VCaP (cell line): ENCODE measurements at regions not wholly inside any gene's neighbourhood (a gene's known extent, or its start where the extent isn't known, plus 50 kb on each side); places are given as distances from the start of the nearest gene placed in this dataset.
"Not testable (repeated sequence)": the region's sequence is repeated elsewhere in the genome, so short reads cannot be mapped to it uniquely, and the experiment has no call there.

Experiments
- H3K27ac ChIP-seq: fragments of 450-650 bp; 2 replicates; pipeline ENCODE4 v1.5.1; 2017
- CTCF ChIP-seq: fragments of 450-650 bp; conservative IDR thresholded peaks from 2 replicates; pipeline ENCODE4 v1.5.1; 2017; ENCODE audit warnings: mild to moderate bottlenecking, moderate library complexity

DNA sequence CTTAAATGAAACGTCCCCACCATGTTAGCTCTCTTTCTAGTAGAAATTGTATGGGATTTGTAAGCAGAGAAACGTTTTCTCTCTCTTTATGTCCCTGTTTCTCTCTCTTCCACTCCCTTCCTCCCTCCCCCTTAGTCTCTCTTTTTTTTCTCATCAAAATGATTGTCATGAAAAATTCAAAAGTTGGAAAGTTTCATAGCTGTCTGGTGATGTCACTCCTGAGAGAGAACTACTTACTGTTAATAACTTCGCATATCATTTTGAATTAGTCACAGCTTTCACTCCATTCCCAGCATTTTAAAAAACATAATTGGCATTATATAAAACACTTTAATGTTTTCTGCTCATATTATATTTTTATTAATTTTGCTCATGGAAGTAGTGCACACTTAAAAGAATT lies 331.1 kb downstream of the C3orf38 start:
- H3K27ac ChIP-seq = no peak overlapping the region
- TF ChIP-seq CTCF = no peak

DNA sequence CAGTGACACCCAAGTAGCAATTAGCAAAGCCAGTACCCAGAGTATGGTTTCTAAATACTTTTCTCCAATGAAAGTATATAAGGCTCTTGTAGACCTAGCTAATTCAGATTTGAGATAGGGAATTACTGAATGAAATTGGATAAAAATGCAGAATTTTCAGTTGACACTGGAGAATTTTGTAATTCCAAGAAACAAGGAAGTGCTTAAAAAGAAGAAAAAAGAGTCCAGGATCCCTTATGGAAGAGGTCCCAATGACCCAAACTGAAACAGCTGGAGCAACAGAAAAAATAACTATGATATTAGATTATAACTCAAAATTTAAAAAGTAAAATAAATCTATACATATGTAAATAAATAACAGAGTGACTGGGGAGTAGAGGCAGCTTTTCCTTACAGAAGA lies 335.2 kb downstream of the C3orf38 start:
- no peak for TF ChIP-seq CTCF
- H3K27ac ChIP-seq = no peak overlapping the region

DNA sequence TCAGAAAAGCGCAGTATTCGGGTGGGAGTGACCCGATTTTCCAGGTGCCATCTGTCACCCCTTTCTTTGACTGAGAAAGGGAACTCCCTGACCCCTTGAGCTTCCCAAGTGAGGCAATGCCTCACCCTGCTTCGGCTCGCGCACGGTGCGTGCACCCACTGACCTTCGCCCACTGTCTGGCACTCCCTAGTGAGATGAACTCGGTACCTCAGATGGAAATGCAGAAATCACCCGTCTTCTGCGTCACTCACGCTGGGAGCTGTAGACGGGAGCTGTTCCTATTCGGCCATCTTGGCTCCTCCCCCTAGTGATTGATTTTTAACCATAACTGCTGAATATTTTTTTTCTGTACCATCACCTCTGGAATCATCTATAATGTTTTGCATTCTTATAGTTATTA lies 359.1 kb downstream of the C3orf38 start:
- H3K27ac ChIP-seq = not testable (repeated sequence)

DNA sequence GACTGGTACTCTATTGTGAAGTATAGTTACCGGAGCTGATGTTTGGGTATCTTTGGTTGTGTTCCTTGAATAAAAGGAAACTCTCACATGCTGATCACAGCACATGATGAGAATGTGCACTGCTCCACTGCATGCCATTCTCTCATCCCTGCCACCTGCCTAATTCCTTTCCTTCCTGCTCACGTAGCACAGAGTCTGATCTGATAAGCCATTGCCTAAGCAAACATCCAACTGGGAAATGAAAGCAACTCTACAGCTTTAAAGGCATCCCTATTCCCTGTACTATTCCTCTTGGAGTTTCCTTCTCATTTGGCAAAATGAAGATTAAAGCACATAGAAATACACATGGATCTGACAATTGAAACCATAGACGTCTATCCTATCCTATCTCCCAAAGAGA lies 359.8 kb downstream of the C3orf38 start:
- no peak for TF ChIP-seq CTCF
- H3K27ac ChIP-seq = no peak overlapping the region

DNA sequence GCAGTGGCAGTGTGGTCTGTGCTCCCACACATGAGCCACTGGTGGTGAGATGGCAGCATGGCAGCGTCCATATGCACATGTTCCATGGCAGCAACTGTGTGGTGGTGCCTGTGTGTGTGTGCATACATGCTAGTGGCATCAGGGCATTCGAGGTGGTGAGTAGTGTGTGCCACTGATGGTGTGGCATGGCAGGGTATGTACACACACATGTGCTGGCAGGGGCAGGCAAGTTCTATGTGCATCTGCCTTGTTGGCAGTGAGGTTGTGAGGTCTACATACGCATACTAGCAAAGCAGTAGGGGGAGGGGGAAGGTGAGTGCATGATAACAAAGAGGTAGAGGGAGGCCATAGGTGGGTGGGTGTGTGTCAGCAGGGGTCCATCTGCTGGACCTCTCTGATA lies 378.7 kb downstream of the C3orf38 start:
- no peak overlapping the region for H3K27ac ChIP-seq
- TF ChIP-seq CTCF = no peak

GRCh38 chr3:88534534-88534933 lies 384.8 kb downstream of the C3orf38 start:
- no peak for TF ChIP-seq CTCF

DNA sequence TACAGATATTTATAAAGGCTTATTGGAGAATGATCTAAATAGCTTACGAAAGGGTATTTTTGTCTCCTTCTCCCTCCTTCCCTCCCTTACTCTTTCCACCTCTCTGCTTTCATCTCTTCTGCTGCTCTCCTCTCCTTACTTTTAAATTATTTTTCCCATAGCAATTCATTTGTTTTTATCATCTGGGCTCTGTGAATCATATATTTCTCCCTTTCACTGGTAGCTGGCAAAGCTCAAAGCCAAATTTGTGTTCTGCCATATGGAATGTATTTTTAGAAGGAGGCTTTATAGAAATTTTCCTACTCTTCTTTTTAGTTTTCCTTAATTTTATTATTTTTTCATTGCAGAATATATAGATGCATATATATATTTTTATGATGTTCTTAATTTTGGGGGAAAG lies 385.8 kb downstream of the C3orf38 start:
- no peak overlapping the region for H3K27ac ChIP-seq
- TF ChIP-seq CTCF = no peak

More at GRCh38 chr3:88534534-88534933, 384.8 kb downstream of the C3orf38 start:
- no peak overlapping the region for H3K27ac ChIP-seq

DNA sequence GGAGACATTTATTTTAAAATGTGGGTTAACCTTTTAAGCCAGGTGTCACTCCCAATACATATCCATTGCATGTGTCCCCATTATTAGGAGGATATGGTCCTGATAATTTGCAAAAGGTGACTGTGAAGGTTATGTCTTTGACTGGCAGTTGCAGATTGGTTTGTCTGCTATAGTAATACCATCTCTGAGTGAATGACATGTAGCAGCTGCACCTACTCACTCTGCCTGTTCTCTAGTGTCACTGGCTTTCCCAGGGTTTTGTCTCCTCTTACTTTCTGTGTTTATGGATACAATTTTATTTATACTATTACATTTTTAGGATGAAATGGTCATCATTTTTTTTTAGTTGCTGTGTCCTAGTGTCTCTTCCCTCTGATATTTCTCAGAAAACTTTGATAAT lies 393.2 kb downstream of the C3orf38 start:
- no peak for TF ChIP-seq CTCF
- no peak overlapping the region for H3K27ac ChIP-seq
